ENCODE measurements at regions not wholly inside any gene's neighbourhood (a gene's known extent, or its start where the extent isn't known, plus 50 kb on each side); places are given as distances from the start of the nearest gene placed in this dataset.

DNA sequence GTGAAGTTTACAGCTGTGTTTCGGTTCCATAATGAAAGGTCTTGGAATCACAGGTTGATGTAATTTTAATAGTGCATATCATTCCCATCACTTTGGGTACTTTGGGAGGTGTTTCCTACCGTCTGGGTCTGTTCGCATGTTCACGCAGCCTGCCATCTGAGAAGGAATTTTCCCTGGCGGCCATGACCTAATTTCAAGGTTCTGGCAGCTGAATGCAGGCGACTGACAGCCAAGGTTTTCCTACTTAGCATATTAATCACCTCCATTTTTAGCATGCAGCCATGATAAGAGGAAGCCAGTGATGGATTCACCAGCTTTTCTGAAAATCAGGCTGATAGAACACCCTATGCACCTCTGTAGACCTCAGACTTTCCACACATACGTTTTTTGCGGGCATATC, 319.1 kb upstream of the TMEM229A start:
- no peak for TF ChIP-seq EP300 (IDR thresholded peaks at IDR 0.05)
- no peak for TF ChIP-seq POLR2AphosphoS5 (IDR thresholded peaks at IDR 0.05)
- no peak for TF ChIP-seq POLR2A (IDR thresholded peaks at IDR 0.05)
- TF ChIP-seq, protein P1, sequence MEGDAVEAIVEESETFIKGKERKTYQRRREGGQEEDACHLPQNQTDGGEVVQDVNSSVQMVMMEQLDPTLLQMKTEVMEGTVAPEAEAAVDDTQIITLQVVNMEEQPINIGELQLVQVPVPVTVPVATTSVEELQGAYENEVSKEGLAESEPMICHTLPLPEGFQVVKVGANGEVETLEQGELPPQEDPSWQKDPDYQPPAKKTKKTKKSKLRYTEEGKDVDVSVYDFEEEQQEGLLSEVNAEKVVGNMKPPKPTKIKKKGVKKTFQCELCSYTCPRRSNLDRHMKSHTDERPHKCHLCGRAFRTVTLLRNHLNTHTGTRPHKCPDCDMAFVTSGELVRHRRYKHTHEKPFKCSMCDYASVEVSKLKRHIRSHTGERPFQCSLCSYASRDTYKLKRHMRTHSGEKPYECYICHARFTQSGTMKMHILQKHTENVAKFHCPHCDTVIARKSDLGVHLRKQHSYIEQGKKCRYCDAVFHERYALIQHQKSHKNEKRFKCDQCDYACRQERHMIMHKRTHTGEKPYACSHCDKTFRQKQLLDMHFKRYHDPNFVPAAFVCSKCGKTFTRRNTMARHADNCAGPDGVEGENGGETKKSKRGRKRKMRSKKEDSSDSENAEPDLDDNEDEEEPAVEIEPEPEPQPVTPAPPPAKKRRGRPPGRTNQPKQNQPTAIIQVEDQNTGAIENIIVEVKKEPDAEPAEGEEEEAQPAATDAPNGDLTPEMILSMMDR (IDR thresholded peaks at IDR 0.05) = no peak
- H3K4me1 ChIP-seq = no peaks in the 10 kb centered on the region
- no peaks in the 10 kb centered on the region for H3K9me3 ChIP-seq
- WGBS = 44% methylated on average over 8 of the region's 8 CpGs
- H3K27me3 ChIP-seq = no peaks in the 10 kb centered on the region
- DNase-seq (ENCODE audit: low spot score in 2 of 2) = no peak
- no peaks in the 10 kb centered on the region for H3K36me3 ChIP-seq
- no peak overlapping the region for H3K4me3 ChIP-seq
- H3K27ac ChIP-seq = no peak overlapping the region

DNA sequence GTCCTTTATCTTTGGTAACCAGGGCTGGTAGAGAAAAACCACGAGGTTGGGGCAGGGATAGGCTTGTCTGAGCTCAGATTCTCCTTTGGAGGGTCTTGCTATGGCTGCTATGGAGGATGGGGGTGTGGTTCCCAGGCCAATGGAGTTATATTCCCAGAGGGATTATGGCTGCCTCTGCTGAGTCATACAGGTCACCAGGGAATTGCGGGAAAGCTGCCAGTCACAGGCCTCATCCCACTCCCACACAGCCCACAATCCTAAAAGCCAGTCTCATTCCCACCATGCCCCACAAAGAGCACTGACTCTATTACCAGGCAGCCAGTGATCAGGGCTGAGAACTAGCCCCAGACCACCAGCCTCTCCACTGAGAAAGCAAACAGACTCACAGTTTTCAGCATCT, 316.6 kb upstream of the TMEM229A start:
- H3K9me3 ChIP-seq = peaks cover 4% of the 10 kb centered on the region
- WGBS = 88% methylated on average over 2 of the region's 2 CpGs
- no peaks in the 10 kb centered on the region for H3K27me3 ChIP-seq
- DNase-seq (ENCODE audit: low spot score in 2 of 2) = no peak
- H3K27ac ChIP-seq = no peak overlapping the region
- H3K4me3 ChIP-seq = no peak overlapping the region
- TF ChIP-seq POLR2A (IDR thresholded peaks at IDR 0.05) (no peak), EP300 (IDR thresholded peaks at IDR 0.05) (no peak), POLR2AphosphoS5 (IDR thresholded peaks at IDR 0.05) (no peak)
- TF ChIP-seq, protein P1 (IDR thresholded peaks at IDR 0.05) = no peak
- H3K4me1 ChIP-seq = no peaks in the 10 kb centered on the region
- H3K36me3 ChIP-seq = no peaks in the 10 kb centered on the region

DNA sequence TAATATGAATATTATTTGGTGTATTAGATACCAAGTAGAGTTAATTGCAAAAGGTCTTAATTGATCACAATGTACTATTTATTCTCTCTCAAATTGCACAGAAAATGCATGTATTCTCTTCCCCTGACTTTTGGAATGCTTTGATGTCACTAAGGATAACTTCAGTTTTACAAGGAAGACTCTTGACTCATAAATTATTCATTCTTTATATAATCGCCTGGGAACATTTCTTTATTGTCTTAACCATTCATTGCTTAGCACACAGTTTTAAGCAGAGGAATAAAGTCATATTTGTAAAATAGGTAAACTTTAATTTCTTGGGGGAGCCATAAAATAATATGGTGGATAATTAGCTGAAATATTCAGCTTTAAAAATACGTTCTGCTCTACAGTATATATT, 306.0 kb upstream of the TMEM229A start:
- Histone ChIP-seq H3K9me3 (no peaks in the 10 kb centered on the region), H3K4me1 (no peaks in the 10 kb centered on the region), H3K27ac (no peak overlapping the region), H3K4me3 (no peak overlapping the region), H3K36me3 (no peaks in the 10 kb centered on the region), H3K27me3 (no peaks in the 10 kb centered on the region)
- DNase-seq (ENCODE audit: low spot score in 2 of 2) = no peak
- 47% methylated on average over 2 of the region's 2 CpGs for WGBS
- TF ChIP-seq POLR2A (IDR thresholded peaks at IDR 0.05) (no peak), POLR2AphosphoS5 (IDR thresholded peaks at IDR 0.05) (no peak), EP300 (IDR thresholded peaks at IDR 0.05) (no peak)
- TF ChIP-seq, protein P1 (IDR thresholded peaks at IDR 0.05) = no peak

GRCh38 chr7:124330731-124331407, 298.0 kb upstream of the TMEM229A start:
- H3K9me3 ChIP-seq = no peaks in the 10 kb centered on the region
- no peaks in the 10 kb centered on the region for H3K36me3 ChIP-seq
- no peaks in the 10 kb centered on the region for H3K27me3 ChIP-seq
- no peaks in the 10 kb centered on the region for H3K4me1 ChIP-seq
- WGBS = 77% methylated on average over 3 of the region's 3 CpGs
- DNase-seq (ENCODE audit: low spot score in 2 of 2) = no peak
- no peak overlapping the region for H3K4me3 ChIP-seq
- TF ChIP-seq EP300 (IDR thresholded peaks at IDR 0.05) (no peak), POLR2AphosphoS5 (IDR thresholded peaks at IDR 0.05) (no peak), POLR2A (IDR thresholded peaks at IDR 0.05) (no peak)
- TF ChIP-seq, protein P1 (IDR thresholded peaks at IDR 0.05) = no peak
- H3K27ac ChIP-seq = no peak overlapping the region

GRCh38 chr7:124328774-124329173, 295.9 kb upstream of the TMEM229A start:
- TF ChIP-seq, protein P1 (IDR thresholded peaks at IDR 0.05) = no peak
- no peak for TF ChIP-seq EP300 (IDR thresholded peaks at IDR 0.05)
- TF ChIP-seq POLR2A (IDR thresholded peaks at IDR 0.05) = no peak
- TF ChIP-seq POLR2AphosphoS5 (IDR thresholded peaks at IDR 0.05) = no peak
- H3K27ac ChIP-seq = no peak overlapping the region

More at GRCh38 chr7:124328774-124329173, 295.9 kb upstream of the TMEM229A start:
- no peaks in the 10 kb centered on the region for H3K9me3 ChIP-seq
- no peak overlapping the region for H3K4me3 ChIP-seq
- no peaks in the 10 kb centered on the region for H3K27me3 ChIP-seq
- H3K4me1 ChIP-seq = no peaks in the 10 kb centered on the region
- no peaks in the 10 kb centered on the region for H3K36me3 ChIP-seq
- DNase-seq (ENCODE audit: low spot score in 2 of 2) = no peak
- WGBS = 53% methylated on average over 3 of the region's 3 CpGs

Measured in suprapubic skin (tissue), 4 donors.